22Rv1 (cell line): ENCODE measurements at regions not wholly inside any gene's neighbourhood (a gene's known extent, or its start where the extent isn't known, plus 50 kb on each side); places are given as distances from the start of the nearest gene placed in this dataset.

Experiments
- CTCF ChIP-seq: fragments of 450-650 bp; IDR thresholded peaks from 2 replicates; pipeline ENCODE4 v1.5.1; 2017; ENCODE audit warnings: mild to moderate bottlenecking
- ZFX ChIP-seq: fragments of 450-650 bp; IDR thresholded peaks from 2 replicates; pipeline ENCODE4 v1.6.1; 2017; ENCODE audit warnings: antibody characterized with exemption, borderline replicate concordance

- TF ChIP-seq CTCF (no peak), ZFX (no peak)
Measured at GRCh38 chr16:85231959-85232358, 119.7 kb upstream of the CIBAR2 start.
